Stimulated activated CD8-positive, alpha-beta memory T cell treated with anti-CD3 and anti-CD28 coated beads, Interleukin-4, amount 100 ng/mL, for 48 hours (primary cell): ENCODE measurements at regions not wholly inside any gene's neighbourhood (a gene's known extent, or its start where the extent isn't known, plus 50 kb on each side); places are given as distances from the start of the nearest gene placed in this dataset.
"Not testable (repeated sequence)": the region's sequence is repeated elsewhere in the genome, so short reads cannot be mapped to it uniquely, and the experiment has no call there.

Experiments
- DNase-seq: peaks from one replicate; pipeline ENCODE4 v3.0.0-alpha.2; 2020

- no peak for DNase-seq
Observed at GRCh38 chr6:164049517-164049988, 635.0 kb downstream of the QKI start.

- no peak for DNase-seq
Observed at GRCh38 chr6:164048840-164049516, 634.5 kb downstream of the QKI start.

GRCh38 chr6:164045082-164045481, 630.6 kb downstream of the QKI start:
- no peak for DNase-seq

- not testable (repeated sequence) for DNase-seq
Observed at GRCh38 chr6:164043656-164044055, 629.1 kb downstream of the QKI start.

GRCh38 chr6:164042212-164042611, 627.7 kb downstream of the QKI start:
- DNase-seq = no peak

GRCh38 chr6:164040994-164041393, 626.5 kb downstream of the QKI start:
- DNase-seq = no peak

- DNase-seq = peak; percentile 28
Observed at GRCh38 chr6:164039954-164040375, 625.4 kb downstream of the QKI start.

- DNase-seq = no peak
Observed at GRCh38 chr6:164037171-164037870, 622.8 kb downstream of the QKI start.

GRCh38 chr6:164035900-164036485, 621.5 kb downstream of the QKI start:
- no peak for DNase-seq

- no peak for DNase-seq
Observed at GRCh38 chr6:164034602-164035140, 620.2 kb downstream of the QKI start.

- DNase-seq = no peak
Observed at GRCh38 chr6:164025180-164025579, 610.7 kb downstream of the QKI start.

- DNase-seq = no peak
Observed at GRCh38 chr6:164023535-164023934, 609.0 kb downstream of the QKI start.

- DNase-seq = no peak
Observed at GRCh38 chr6:164022632-164023031, 608.1 kb downstream of the QKI start.

- no peak for DNase-seq
Observed at GRCh38 chr6:164021589-164022250, 607.2 kb downstream of the QKI start.

GRCh38 chr6:164020142-164020541, 605.6 kb downstream of the QKI start:
- no peak for DNase-seq

- DNase-seq = no peak
Observed at GRCh38 chr6:164018133-164018532, 603.6 kb downstream of the QKI start.

- no peak for DNase-seq
Observed at GRCh38 chr6:164016056-164016455, 601.5 kb downstream of the QKI start.

- DNase-seq = no peak
Observed at GRCh38 chr6:164015088-164015484, 600.6 kb downstream of the QKI start.

- no peak for DNase-seq
Observed at GRCh38 chr6:164014346-164015087, 600.0 kb downstream of the QKI start.

- DNase-seq = no peak
Observed at GRCh38 chr6:164013480-164014208, 599.1 kb downstream of the QKI start.

GRCh38 chr6:164011321-164011720, 596.8 kb downstream of the QKI start:
- DNase-seq = no peak
